GM18519 (cell line): ENCODE measurements at regions not wholly inside any gene's neighbourhood (a gene's known extent, or its start where the extent isn't known, plus 50 kb on each side); places are given as distances from the start of the nearest gene placed in this dataset.

Experiments used
- ATAC-seq: cut with Tn5 transposase; IDR thresholded peaks from one replicate; pipeline ENCODE4 v1.9.1; 2021; ENCODE audit warnings: mild to moderate bottlenecking, moderate library complexity; ENCODE audit not compliant: unreplicated experiment, low FRiP score

GRCh38 chr13:104001766-104002165 lies 935.5 kb upstream of the SLC10A2 start:
- no peak for ATAC-seq

GRCh38 chr13:103996733-103997132 lies 930.5 kb upstream of the SLC10A2 start:
- no peak for ATAC-seq

GRCh38 chr13:103983948-103984347 lies 917.7 kb upstream of the SLC10A2 start:
- no peak for ATAC-seq

GRCh38 chr13:103976371-103976770 lies 910.2 kb upstream of the SLC10A2 start:
- no peak for ATAC-seq

- no peak for ATAC-seq
Measured at GRCh38 chr13:103973740-103974139, 907.5 kb upstream of the SLC10A2 start.

GRCh38 chr13:103969520-103970050 lies 903.4 kb upstream of the SLC10A2 start:
- ATAC-seq = no peak

- no peak for ATAC-seq
Measured at GRCh38 chr13:103965506-103966243, 899.5 kb upstream of the SLC10A2 start.

GRCh38 chr13:103961784-103962183 lies 895.6 kb upstream of the SLC10A2 start:
- ATAC-seq = no peak

- ATAC-seq = no peak
Measured at GRCh38 chr13:103961129-103961528, 894.9 kb upstream of the SLC10A2 start.

- no peak for ATAC-seq
Measured at GRCh38 chr13:103960001-103960400, 893.8 kb upstream of the SLC10A2 start.

- no peak for ATAC-seq
Measured at GRCh38 chr13:103958691-103959090, 892.5 kb upstream of the SLC10A2 start.

- ATAC-seq = no peak
Measured at GRCh38 chr13:103957939-103958338, 891.7 kb upstream of the SLC10A2 start.

- no peak for ATAC-seq
Measured at GRCh38 chr13:103953859-103954258, 887.6 kb upstream of the SLC10A2 start.

GRCh38 chr13:103952183-103952582 lies 886.0 kb upstream of the SLC10A2 start:
- no peak for ATAC-seq

- ATAC-seq = no peak
Measured at GRCh38 chr13:103948426-103948825, 882.2 kb upstream of the SLC10A2 start.

GRCh38 chr13:103945836-103946235 lies 879.6 kb upstream of the SLC10A2 start:
- ATAC-seq = no peak

- no peak for ATAC-seq
Measured at GRCh38 chr13:103941506-103942140, 875.4 kb upstream of the SLC10A2 start.

- ATAC-seq = no peak
Measured at GRCh38 chr13:103935117-103935516, 868.9 kb upstream of the SLC10A2 start.

GRCh38 chr13:103931885-103932284 lies 865.7 kb upstream of the SLC10A2 start:
- no peak for ATAC-seq

- no peak for ATAC-seq
Measured at GRCh38 chr13:103931331-103931845, 865.2 kb upstream of the SLC10A2 start.

GRCh38 chr13:103926118-103926517 lies 859.9 kb upstream of the SLC10A2 start:
- no peak for ATAC-seq

- no peak for ATAC-seq
Measured at GRCh38 chr13:103908911-103909310, 842.7 kb upstream of the SLC10A2 start.
